Caco-2 (cell line): ENCODE measurements at regions not wholly inside any gene's neighbourhood (a gene's known extent, or its start where the extent isn't known, plus 50 kb on each side); places are given as distances from the start of the nearest gene placed in this dataset.

Experiments used
- BruUV-seq: library from RNA; stranded (reverse); fragments of 400-500 nt; replicated peaks from 2 replicates; lab custom pipeline; 2021; lab: Mats Ljungman, UMichigan
- CTCF ChIA-PET: fragments of 300-600 bp; sonication (Branson Sonifier 250); formaldehyde crosslinking; loops from one replicate; lab custom pipeline; 2022; ENCODE audit warnings: antibody characterized with exemption; lab: Charles Lee
- POLR2A ChIA-PET: fragments of 300-600 bp; sonication (Branson Sonifier 250); formaldehyde crosslinking; loops from one replicate; lab custom pipeline; 2022; ENCODE audit warnings: antibody characterized with exemption; lab: Charles Lee
- DNase-seq, 2 experiments: peaks; one replicate each; pipeline versions ENCODE4 v3.0.0 to v3.0.0-alpha.2; 2020 to 2022
- H3K27me3 ChIP-seq: replicated peaks from 2 replicates; pipeline ENCODE4 v1.6.0; 2011; ENCODE audit warnings: low read length; ENCODE audit not compliant: control insufficient read depth, insufficient read depth
- H3K36me3 ChIP-seq: 2 replicates; pipeline ENCODE4 v1.5.1; 2011; ENCODE audit warnings: low read length; ENCODE audit not compliant: control insufficient read depth, insufficient read depth
- H3K4me1 ChIP-seq: fragments of 250-450 bp; sonication (Bioruptor Pico); 2 replicates; pipeline ENCODE4 v1.5.1; 2020; ENCODE audit warnings: mild to moderate bottlenecking
- H3K4me3 ChIP-seq: 2 replicates; pipeline ENCODE4 v1.5.1; 2011; ENCODE audit warnings: low read depth, mild to moderate bottlenecking, control low read depth, low read length
- H3K9me3 ChIP-seq: fragments of 250-450 bp; sonication (Bioruptor Pico); 2 replicates; pipeline ENCODE4 v1.5.1; 2020; ENCODE audit warnings: mild to moderate bottlenecking, moderate library complexity
- H3K27ac Mint-ChIP-seq: one replicate; pipeline ENCODE4 v1.8.0; 2022; ENCODE audit warnings: mixed read lengths; ENCODE audit not compliant: unreplicated experiment
- H3K27me3 Mint-ChIP-seq: one replicate; pipeline ENCODE4 v1.8.0; 2022; ENCODE audit warnings: mixed read lengths; ENCODE audit not compliant: insufficient read depth, unreplicated experiment
- H3K36me3 Mint-ChIP-seq: one replicate; pipeline ENCODE4 v1.8.0; 2022; ENCODE audit warnings: mild to moderate bottlenecking, mixed read lengths; ENCODE audit not compliant: insufficient read depth, unreplicated experiment
- H3K4me1 Mint-ChIP-seq: one replicate; pipeline ENCODE4 v1.8.0; 2022; ENCODE audit warnings: low read depth, mixed read lengths; ENCODE audit not compliant: unreplicated experiment
- H3K4me3 Mint-ChIP-seq: one replicate; pipeline ENCODE4 v1.8.0; 2022; ENCODE audit warnings: mild to moderate bottlenecking, moderate library complexity, mixed read lengths; ENCODE audit not compliant: unreplicated experiment
- H3K9me3 Mint-ChIP-seq: one replicate; pipeline ENCODE4 v1.8.0; 2022; ENCODE audit warnings: mixed read lengths; ENCODE audit not compliant: unreplicated experiment
- CTCF ChIP-seq, 2 experiments: fragments of 200-600 bp in 1 of 2; IDR thresholded peaks; 1 replicate in 1 of 2; 2 replicates in 1 of 2; pipeline versions ENCODE4 v1.5.1 to v1.8.0; 2011 to 2022; ENCODE audit warnings: antibody characterized with exemption in 1 of 2, control low read depth in 1 of 2, inconsistent platforms in 1 of 2, low read depth in 1 of 2, low read length in 1 of 2, mild to moderate bottlenecking in 1 of 2, moderate library complexity in 1 of 2; ENCODE audit not compliant: insufficient read depth in 1 of 2, severe bottlenecking in 1 of 2, unreplicated experiment in 1 of 2
- intact Hi-C: fragments of 100-400 bp; cut with micrococcal nuclease; formaldehyde crosslinking; loops from one replicate; pipeline ENCODE4 v1.10.0; 2022; ENCODE audit not compliant: unreplicated experiment

GRCh38 chr2:145228506-145228905, 708.6 kb upstream of the ZEB2 start:
- Mint-ChIP-seq H3K27me3 (peaks cover 16% of the 10 kb centered on the region), H3K36me3 (no peaks in the 10 kb centered on the region), H3K4me3 (no peak overlapping the region), H3K27ac (no peak overlapping the region), H3K4me1 (no peaks in the 10 kb centered on the region), H3K9me3 (no peaks in the 10 kb centered on the region)
- H3K9me3 ChIP-seq: no peaks in the 10 kb centered on the region
- intact Hi-C loops: no loop called here
- H3K4me1 ChIP-seq: no peaks in the 10 kb centered on the region
- no peaks in the 10 kb centered on the region for H3K27me3 ChIP-seq
- DNase-seq: no peak
- POLR2A ChIA-PET: no interaction called here
- CTCF ChIA-PET: no interaction called here
- no peak for TF ChIP-seq CTCF (IDR thresholded peaks at IDR 0.05; ENCODE audit: insufficient read depth in 1 of 2, low read depth in 1 of 2, low read length in 1 of 2, severe bottlenecking in 1 of 2, unreplicated experiment in 1 of 2)
- no peak overlapping the region for H3K4me3 ChIP-seq
- no peaks in the 10 kb centered on the region for H3K36me3 ChIP-seq
- no TSS peak for BruUV-seq

- ChIA-PET CTCF (no interaction called here), POLR2A (no interaction called here)
- no peaks in the 10 kb centered on the region for H3K9me3 Mint-ChIP-seq
- no peak for DNase-seq
- intact Hi-C loops: no loop called here
- TF ChIP-seq CTCF (IDR thresholded peaks at IDR 0.05; ENCODE audit: insufficient read depth in 1 of 2, low read depth in 1 of 2, low read length in 1 of 2, severe bottlenecking in 1 of 2, unreplicated experiment in 1 of 2): no peak
- no peak overlapping the region for H3K27ac Mint-ChIP-seq
- no TSS peak for BruUV-seq
- H3K36me3 Mint-ChIP-seq: no peaks in the 10 kb centered on the region
- no peaks in the 10 kb centered on the region for H3K27me3 ChIP-seq
- H3K4me3 Mint-ChIP-seq: no peak overlapping the region
- no peaks in the 10 kb centered on the region for H3K4me1 ChIP-seq
- no peak overlapping the region for H3K4me3 ChIP-seq
- no peaks in the 10 kb centered on the region for H3K4me1 Mint-ChIP-seq
- no peaks in the 10 kb centered on the region for H3K36me3 ChIP-seq
- H3K27me3 Mint-ChIP-seq: peaks cover 12% of the 10 kb centered on the region
- H3K9me3 ChIP-seq: no peaks in the 10 kb centered on the region
These were observed 707.0 kb upstream of the ZEB2 start for GRCh38 chr2:145226901-145227300.

- intact Hi-C loops: no loop called here
- Mint-ChIP-seq H3K4me1 (no peaks in the 10 kb centered on the region), H3K36me3 (no peaks in the 10 kb centered on the region), H3K27me3 (peaks cover 9% of the 10 kb centered on the region), H3K27ac (no peak overlapping the region), H3K9me3 (no peaks in the 10 kb centered on the region), H3K4me3 (no peak overlapping the region)
- Histone ChIP-seq H3K27me3 (no peaks in the 10 kb centered on the region), H3K9me3 (no peaks in the 10 kb centered on the region), H3K4me3 (no peak overlapping the region), H3K4me1 (no peaks in the 10 kb centered on the region), H3K36me3 (no peaks in the 10 kb centered on the region)
- ChIA-PET POLR2A (no interaction called here), CTCF (no interaction called here)
- no TSS peak for BruUV-seq
- TF ChIP-seq CTCF (IDR thresholded peaks at IDR 0.05; ENCODE audit: insufficient read depth in 1 of 2, low read depth in 1 of 2, low read length in 1 of 2, severe bottlenecking in 1 of 2, unreplicated experiment in 1 of 2): no peak
- DNase-seq: no peak
These were observed 701.6 kb upstream of the ZEB2 start for GRCh38 chr2:145221516-145221915.
